SU-DHL-6 (cell line): ENCODE measurements at regions not wholly inside any gene's neighbourhood (a gene's known extent, or its start where the extent isn't known, plus 50 kb on each side); places are given as distances from the start of the nearest gene placed in this dataset.

Experiments used
- H2AFZ ChIP-seq: fragments of 200-600 bp; sonication (generic); 2 replicates; pipeline ENCODE4 v1.6.1; 2014; ENCODE audit warnings: low read depth, mild to moderate bottlenecking, moderate library complexity, mixed read lengths, antibody characterized with exemption, low read length; ENCODE audit not compliant: severe bottlenecking
- H3F3A ChIP-seq: fragments of 200-600 bp; shearing (Covaris generic); 2 replicates; pipeline ENCODE4 v1.6.0; 2016; ENCODE audit warnings: antibody characterized with exemption, mild to moderate bottlenecking; ENCODE audit not compliant: insufficient read depth
- H3K27ac ChIP-seq: fragments of 200-600 bp; sonication (generic); 2 replicates; pipeline ENCODE4 v1.5.1; 2016; ENCODE audit warnings: low read depth, mild to moderate bottlenecking, low read length, moderate library complexity, mixed read lengths
- H3K27me3 ChIP-seq: fragments of 200-600 bp; sonication (generic), shearing (Covaris generic); 2 replicates; pipeline ENCODE4 v1.6.0; 2014; ENCODE audit warnings: mild to moderate bottlenecking, low read length
- H3K36me3 ChIP-seq: fragments of 200-600 bp; sonication (generic); 2 replicates; pipeline ENCODE4 v1.6.1; 2014; ENCODE audit warnings: mild to moderate bottlenecking, low read length, mixed read lengths
- H3K4me2 ChIP-seq: fragments of 300-600, 200-600 bp; shearing (Covaris generic), sonication (generic); 2 replicates; pipeline ENCODE4 v1.6.0; 2014; ENCODE audit warnings: low read length, low read depth, mild to moderate bottlenecking; ENCODE audit not compliant: poor library complexity, severe bottlenecking
- H3K4me3 ChIP-seq: fragments of 200-600 bp; sonication (generic); 2 replicates; pipeline ENCODE4 v1.5.1; 2014; ENCODE audit warnings: antibody characterized with exemption, low read length, mild to moderate bottlenecking, mixed read lengths; ENCODE audit not compliant: insufficient read depth, poor library complexity, severe bottlenecking
- H3K79me2 ChIP-seq: fragments of 200-600 bp; sonication (generic); 2 replicates; pipeline ENCODE4 v1.6.1; 2014; ENCODE audit warnings: mild to moderate bottlenecking, low read length, moderate library complexity; ENCODE audit not compliant: insufficient read depth
- H3K9ac ChIP-seq: fragments of 200-600 bp; sonication (generic); 2 replicates; pipeline ENCODE4 v1.7.0; 2014; ENCODE audit warnings: mild to moderate bottlenecking, low read length
- H3K9me2 ChIP-seq: fragments of 200-600 bp; sonication (generic); replicated peaks from 2 replicates; pipeline ENCODE4 v1.6.1; 2014; ENCODE audit warnings: low read length; ENCODE audit not compliant: insufficient read depth
- H3K9me3 ChIP-seq: fragments of 200-600 bp; sonication (generic); 2 replicates; pipeline ENCODE4 v1.6.1; 2014; ENCODE audit warnings: low read length, mixed read lengths; ENCODE audit not compliant: insufficient read depth
- H4K20me1 ChIP-seq: fragments of 200-600 bp; sonication (generic); 2 replicates; pipeline ENCODE4 v1.6.1; 2014; ENCODE audit warnings: low read depth, mild to moderate bottlenecking, antibody characterized with exemption, low read length, moderate library complexity, mixed read lengths
- EZH2phosphoT487 ChIP-seq: fragments of 200-600 bp; sonication (generic), shearing (Covaris generic); conservative IDR thresholded peaks from 2 replicates; pipeline ENCODE4 v1.6.1; 2018; ENCODE audit warnings: mild to moderate bottlenecking, antibody characterized with exemption, low read length, moderate library complexity, mixed read lengths
- TF ChIP-seq, protein P1 (sequence below): fragments of 200-600 bp; sonication (generic); IDR thresholded peaks from one replicate; pipeline ENCODE4 v1.5.1; 2017; ENCODE audit warnings: antibody characterized with exemption, mild to moderate bottlenecking, low read length, moderate library complexity; ENCODE audit not compliant: insufficient read depth, poor library complexity, severe bottlenecking

DNA sequence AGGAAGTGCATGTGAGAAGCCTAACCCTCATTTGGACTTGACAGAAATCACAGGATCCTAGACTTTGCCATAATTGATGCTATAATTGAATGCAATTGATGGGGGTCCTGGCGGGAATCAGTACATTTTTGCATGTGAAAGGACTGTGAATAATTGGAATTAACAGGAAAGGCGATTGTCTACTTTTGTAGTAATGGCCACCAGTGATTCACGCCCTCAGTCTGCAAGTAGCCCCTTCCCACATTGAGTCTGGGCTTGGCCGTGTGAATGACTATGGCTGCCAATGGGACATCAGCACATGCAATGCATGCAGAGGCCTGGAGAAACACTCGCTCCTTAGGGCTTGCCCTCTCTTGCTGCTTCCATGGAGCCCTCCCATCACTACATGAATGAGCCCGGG lies 107.8 kb upstream of the OSMR start:
- Histone ChIP-seq H4K20me1 (no peaks in the 10 kb centered on the region), H3K9ac (no peak overlapping the region), H3K27ac (no peak overlapping the region), H3K79me2 (no peaks in the 10 kb centered on the region), H3K9me2 (no peaks in the 10 kb centered on the region), H3K27me3 (no peaks in the 10 kb centered on the region), H3K9me3 (no peaks in the 10 kb centered on the region), H3K4me2 (no peak overlapping the region), H2AFZ (no peak overlapping the region), H3K4me3 (no peak overlapping the region), H3K36me3 (no peaks in the 10 kb centered on the region), H3F3A (no peaks in the 10 kb centered on the region)
- no peak for TF ChIP-seq EZH2phosphoT487

DNA sequence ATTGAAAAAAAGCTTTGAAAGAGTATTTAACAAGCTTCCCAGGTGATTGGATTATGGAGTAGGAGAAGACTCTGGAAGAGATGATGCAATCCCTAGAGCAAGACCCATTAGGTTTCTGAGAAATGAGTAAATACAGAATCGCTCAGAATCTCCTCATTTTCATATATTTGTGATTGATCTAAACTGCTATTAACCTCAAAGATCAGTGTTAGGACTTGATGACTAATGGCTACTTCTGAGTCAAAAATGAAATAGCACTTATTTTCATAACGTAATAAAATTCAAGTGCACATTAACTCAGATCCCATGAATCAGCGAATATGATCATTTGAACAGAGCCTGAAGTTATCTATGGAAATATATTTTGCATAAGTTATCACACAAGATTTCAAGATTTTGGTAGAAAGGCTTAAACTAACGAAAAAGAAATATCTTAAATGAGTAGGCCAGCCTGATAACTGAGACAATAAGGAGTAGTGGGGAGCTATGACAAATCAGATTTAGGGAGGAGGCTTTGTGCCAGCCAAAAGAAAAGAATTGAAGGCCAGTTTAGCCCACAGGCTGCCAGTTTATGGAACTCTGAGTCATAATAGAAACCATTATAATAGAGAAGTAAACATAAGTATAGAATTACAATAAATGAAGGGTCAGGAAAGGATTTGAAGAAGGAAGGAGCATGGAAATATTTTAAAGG lies 106.7 kb upstream of the OSMR start:
- no peak overlapping the region for H3K27ac ChIP-seq
- no peak overlapping the region for H3K4me3 ChIP-seq
- no peak overlapping the region for H2AFZ ChIP-seq
- no peaks in the 10 kb centered on the region for H4K20me1 ChIP-seq
- H3K4me2 ChIP-seq: no peak overlapping the region
- no peaks in the 10 kb centered on the region for H3F3A ChIP-seq
- H3K9me3 ChIP-seq: no peaks in the 10 kb centered on the region; the same call in 1 of the 2 replicates
- TF ChIP-seq, protein P1, sequence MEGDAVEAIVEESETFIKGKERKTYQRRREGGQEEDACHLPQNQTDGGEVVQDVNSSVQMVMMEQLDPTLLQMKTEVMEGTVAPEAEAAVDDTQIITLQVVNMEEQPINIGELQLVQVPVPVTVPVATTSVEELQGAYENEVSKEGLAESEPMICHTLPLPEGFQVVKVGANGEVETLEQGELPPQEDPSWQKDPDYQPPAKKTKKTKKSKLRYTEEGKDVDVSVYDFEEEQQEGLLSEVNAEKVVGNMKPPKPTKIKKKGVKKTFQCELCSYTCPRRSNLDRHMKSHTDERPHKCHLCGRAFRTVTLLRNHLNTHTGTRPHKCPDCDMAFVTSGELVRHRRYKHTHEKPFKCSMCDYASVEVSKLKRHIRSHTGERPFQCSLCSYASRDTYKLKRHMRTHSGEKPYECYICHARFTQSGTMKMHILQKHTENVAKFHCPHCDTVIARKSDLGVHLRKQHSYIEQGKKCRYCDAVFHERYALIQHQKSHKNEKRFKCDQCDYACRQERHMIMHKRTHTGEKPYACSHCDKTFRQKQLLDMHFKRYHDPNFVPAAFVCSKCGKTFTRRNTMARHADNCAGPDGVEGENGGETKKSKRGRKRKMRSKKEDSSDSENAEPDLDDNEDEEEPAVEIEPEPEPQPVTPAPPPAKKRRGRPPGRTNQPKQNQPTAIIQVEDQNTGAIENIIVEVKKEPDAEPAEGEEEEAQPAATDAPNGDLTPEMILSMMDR: no peak
- no peak for TF ChIP-seq EZH2phosphoT487
- no peak overlapping the region for H3K9ac ChIP-seq
- H3K36me3 ChIP-seq: no peaks in the 10 kb centered on the region
- no peaks in the 10 kb centered on the region for H3K9me2 ChIP-seq
- H3K79me2 ChIP-seq: no peaks in the 10 kb centered on the region
- no peaks in the 10 kb centered on the region for H3K27me3 ChIP-seq

DNA sequence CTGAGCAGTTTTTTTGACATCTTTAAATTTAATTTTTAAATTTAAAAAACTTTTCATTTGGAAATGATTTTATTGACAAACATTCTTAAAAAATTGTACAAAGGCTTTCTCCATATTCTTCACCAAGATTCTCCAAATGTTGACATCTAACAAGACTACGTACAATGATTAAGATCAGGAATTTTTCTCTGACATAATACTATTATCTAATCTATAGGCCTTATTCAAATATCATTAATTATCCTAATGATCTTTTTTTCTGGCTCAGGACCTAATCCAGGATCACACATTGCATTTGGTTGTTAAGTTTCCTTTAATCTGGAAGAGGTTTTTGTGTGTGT lies 106.1 kb upstream of the OSMR start:
- H3K36me3 ChIP-seq: no peaks in the 10 kb centered on the region
- H3K9me2 ChIP-seq: no peaks in the 10 kb centered on the region
- no peaks in the 10 kb centered on the region for H3K79me2 ChIP-seq
- H3K27me3 ChIP-seq: no peaks in the 10 kb centered on the region
- H4K20me1 ChIP-seq: no peaks in the 10 kb centered on the region
- H3K27ac ChIP-seq: no peak overlapping the region
- H2AFZ ChIP-seq: no peak overlapping the region
- H3K4me3 ChIP-seq: no peak overlapping the region
- no peak overlapping the region for H3K4me2 ChIP-seq
- no peak overlapping the region for H3K9ac ChIP-seq
- no peaks in the 10 kb centered on the region for H3F3A ChIP-seq
- TF ChIP-seq, protein P1: no peak
- TF ChIP-seq EZH2phosphoT487: no peak
- H3K9me3 ChIP-seq: no peaks in the 10 kb centered on the region; the same call in 1 of the 2 replicates

DNA sequence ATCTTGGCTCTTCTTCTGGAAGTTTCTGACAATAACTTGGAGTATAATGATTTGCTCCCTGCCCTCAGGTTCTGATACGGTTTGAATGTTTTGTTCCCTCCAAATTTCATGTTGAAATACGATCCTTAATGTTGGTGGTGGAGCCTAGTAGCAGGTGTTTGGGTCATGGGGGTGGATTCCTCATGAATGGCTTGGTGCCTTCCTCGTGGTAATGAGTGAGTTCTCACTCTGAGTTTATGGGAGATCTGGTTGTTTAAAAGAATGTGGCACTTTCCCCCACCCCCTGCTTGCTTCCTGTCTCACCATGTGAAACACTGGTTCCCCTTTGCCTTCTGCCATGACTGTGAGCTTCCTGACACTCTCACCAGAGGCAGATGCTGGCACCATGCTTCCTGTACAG lies 103.0 kb upstream of the OSMR start:
- Histone ChIP-seq H3K4me2 (no peak overlapping the region), H3K9ac (no peak overlapping the region), H3K4me3 (no peak overlapping the region), H3K79me2 (no peaks in the 10 kb centered on the region), H3K27ac (no peak overlapping the region), H3K9me3 (no peaks in the 10 kb centered on the region; the same call in 1 of the 2 replicates), H4K20me1 (no peaks in the 10 kb centered on the region), H3K27me3 (no peaks in the 10 kb centered on the region), H3K36me3 (no peaks in the 10 kb centered on the region), H3F3A (no peaks in the 10 kb centered on the region), H2AFZ (no peak overlapping the region), H3K9me2 (no peaks in the 10 kb centered on the region)
- TF ChIP-seq, protein P1: no peak
- no peak for TF ChIP-seq EZH2phosphoT487
